Hematopoietic multipotent progenitor cell treated with erythropoietin and hydrocortisone succinate and interleukin-3 and kit ligand, for 4 days (in vitro differentiated cells): ENCODE measurements at regions not wholly inside any gene's neighbourhood (a gene's known extent, or its start where the extent isn't known, plus 50 kb on each side); places are given as distances from the start of the nearest gene placed in this dataset.

Experiments
- DNase-seq: peaks from one replicate; pipeline ENCODE4 v3.0.0-alpha.2; 2015

- no peak for DNase-seq
These were observed 54.8 kb upstream of the BTRC start for GRCh38 chr10:101299211-101299610.

GRCh38 chr10:101301111-101301731 is 52.7 kb upstream of the BTRC start:
- peak; percentile 83 for DNase-seq

GRCh38 chr10:101303087-101303703 is 50.8 kb upstream of the BTRC start:
- no peak for DNase-seq
